ENCODE measurements at regions not wholly inside any gene's neighbourhood (a gene's known extent, or its start where the extent isn't known, plus 50 kb on each side); places are given as distances from the start of the nearest gene placed in this dataset.

DNA sequence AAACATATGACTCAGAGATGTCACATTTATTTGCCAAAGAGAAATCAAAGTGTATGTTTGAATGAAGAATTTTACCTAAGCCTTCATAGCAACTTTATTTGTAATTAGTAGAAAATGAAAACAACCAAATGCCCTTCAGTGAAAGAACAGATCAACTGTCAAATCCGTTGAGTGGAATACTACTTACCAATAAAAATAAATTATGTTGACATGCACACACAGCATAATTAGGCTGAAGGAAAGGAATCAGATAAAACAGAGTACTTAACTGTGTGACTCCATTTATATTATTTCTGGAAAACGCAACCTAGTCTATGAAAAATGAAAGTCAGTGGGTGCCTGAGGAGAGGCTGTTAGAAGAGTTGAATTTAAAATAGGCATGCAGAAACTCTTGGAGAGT is 1034.6 kb upstream of the PCDH9 start:
- TF ChIP-seq, protein P1, sequence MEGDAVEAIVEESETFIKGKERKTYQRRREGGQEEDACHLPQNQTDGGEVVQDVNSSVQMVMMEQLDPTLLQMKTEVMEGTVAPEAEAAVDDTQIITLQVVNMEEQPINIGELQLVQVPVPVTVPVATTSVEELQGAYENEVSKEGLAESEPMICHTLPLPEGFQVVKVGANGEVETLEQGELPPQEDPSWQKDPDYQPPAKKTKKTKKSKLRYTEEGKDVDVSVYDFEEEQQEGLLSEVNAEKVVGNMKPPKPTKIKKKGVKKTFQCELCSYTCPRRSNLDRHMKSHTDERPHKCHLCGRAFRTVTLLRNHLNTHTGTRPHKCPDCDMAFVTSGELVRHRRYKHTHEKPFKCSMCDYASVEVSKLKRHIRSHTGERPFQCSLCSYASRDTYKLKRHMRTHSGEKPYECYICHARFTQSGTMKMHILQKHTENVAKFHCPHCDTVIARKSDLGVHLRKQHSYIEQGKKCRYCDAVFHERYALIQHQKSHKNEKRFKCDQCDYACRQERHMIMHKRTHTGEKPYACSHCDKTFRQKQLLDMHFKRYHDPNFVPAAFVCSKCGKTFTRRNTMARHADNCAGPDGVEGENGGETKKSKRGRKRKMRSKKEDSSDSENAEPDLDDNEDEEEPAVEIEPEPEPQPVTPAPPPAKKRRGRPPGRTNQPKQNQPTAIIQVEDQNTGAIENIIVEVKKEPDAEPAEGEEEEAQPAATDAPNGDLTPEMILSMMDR (IDR thresholded peaks at IDR 0.05) = no peak
- no peak for TF ChIP-seq POLR2A (IDR thresholded peaks at IDR 0.05)
- no peak for TF ChIP-seq POLR2AphosphoS5 (IDR thresholded peaks at IDR 0.05)

Data from upper lobe of left lung (tissue), 4 donors.